ENCODE measurements at regions not wholly inside any gene's neighbourhood (a gene's known extent, or its start where the extent isn't known, plus 50 kb on each side); places are given as distances from the start of the nearest gene placed in this dataset.

DNA sequence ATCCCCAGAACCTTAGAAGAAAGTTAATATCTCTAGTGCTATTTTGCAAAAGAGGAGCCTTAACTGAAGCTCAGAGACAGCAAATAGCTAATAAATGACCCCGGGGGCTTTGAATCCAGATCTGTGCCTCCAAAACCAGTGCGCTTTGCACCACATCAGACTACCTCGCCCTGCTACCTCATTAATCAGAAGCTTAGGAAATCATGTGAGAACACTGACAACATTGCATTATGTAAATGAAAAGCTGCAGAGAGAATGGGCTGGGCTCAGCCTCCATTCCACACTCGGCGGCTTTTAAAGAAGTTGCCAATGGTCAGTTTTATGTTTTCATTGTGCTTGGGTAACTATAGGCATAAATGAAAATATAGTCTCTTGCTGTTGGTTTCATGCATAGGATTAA, 54.0 kb upstream of the STMND1 start:
- no peaks in the 10 kb centered on the region for H3K9me3 ChIP-seq (ENCODE audit: control insufficient read depth, low read depth, low read length)
- H3K4me3 ChIP-seq (ENCODE audit: low read length): no peak overlapping the region
- no peak overlapping the region for H3K9ac ChIP-seq (ENCODE audit: low read length)
- no peaks in the 10 kb centered on the region for H3K27me3 ChIP-seq (ENCODE audit: control insufficient read depth, insufficient read depth, low read length)
- H3K36me3 ChIP-seq (ENCODE audit: control insufficient read depth, low read depth, low read length): no peaks in the 10 kb centered on the region
- peaks cover 7% of the 10 kb centered on the region for H3K4me1 ChIP-seq (ENCODE audit: control insufficient read depth, low read depth, low read length)
- H3K27ac ChIP-seq (ENCODE audit: low read length): no peak overlapping the region

GRCh38 chr6:17045581-17046322, 56.1 kb upstream of the STMND1 start:
- H3K36me3 ChIP-seq (ENCODE audit: control insufficient read depth, low read depth, low read length): no peaks in the 10 kb centered on the region
- H3K9ac ChIP-seq (ENCODE audit: low read length): no peak overlapping the region
- peaks cover 14% of the 10 kb centered on the region for H3K4me1 ChIP-seq (ENCODE audit: control insufficient read depth, low read depth, low read length)
- no peaks in the 10 kb centered on the region for H3K9me3 ChIP-seq (ENCODE audit: control insufficient read depth, low read depth, low read length)
- H3K27me3 ChIP-seq (ENCODE audit: control insufficient read depth, insufficient read depth, low read length): no peaks in the 10 kb centered on the region
- no peak overlapping the region for H3K4me3 ChIP-seq (ENCODE audit: low read length)
- H3K27ac ChIP-seq (ENCODE audit: low read length): no peak overlapping the region

- Histone ChIP-seq H3K9me3 (ENCODE audit: control insufficient read depth, low read depth, low read length) (no peaks in the 10 kb centered on the region), H3K4me3 (ENCODE audit: low read length) (no peak overlapping the region), H3K4me1 (ENCODE audit: control insufficient read depth, low read depth, low read length) (peaks cover 14% of the 10 kb centered on the region), H3K27me3 (ENCODE audit: control insufficient read depth, insufficient read depth, low read length) (no peaks in the 10 kb centered on the region), H3K36me3 (ENCODE audit: control insufficient read depth, low read depth, low read length) (no peaks in the 10 kb centered on the region), H3K27ac (ENCODE audit: low read length) (peak overlapping the region; percentile 56), H3K9ac (ENCODE audit: low read length) (no peak overlapping the region)
Observed at GRCh38 chr6:17043148-17043522, 58.7 kb upstream of the STMND1 start.

DNA sequence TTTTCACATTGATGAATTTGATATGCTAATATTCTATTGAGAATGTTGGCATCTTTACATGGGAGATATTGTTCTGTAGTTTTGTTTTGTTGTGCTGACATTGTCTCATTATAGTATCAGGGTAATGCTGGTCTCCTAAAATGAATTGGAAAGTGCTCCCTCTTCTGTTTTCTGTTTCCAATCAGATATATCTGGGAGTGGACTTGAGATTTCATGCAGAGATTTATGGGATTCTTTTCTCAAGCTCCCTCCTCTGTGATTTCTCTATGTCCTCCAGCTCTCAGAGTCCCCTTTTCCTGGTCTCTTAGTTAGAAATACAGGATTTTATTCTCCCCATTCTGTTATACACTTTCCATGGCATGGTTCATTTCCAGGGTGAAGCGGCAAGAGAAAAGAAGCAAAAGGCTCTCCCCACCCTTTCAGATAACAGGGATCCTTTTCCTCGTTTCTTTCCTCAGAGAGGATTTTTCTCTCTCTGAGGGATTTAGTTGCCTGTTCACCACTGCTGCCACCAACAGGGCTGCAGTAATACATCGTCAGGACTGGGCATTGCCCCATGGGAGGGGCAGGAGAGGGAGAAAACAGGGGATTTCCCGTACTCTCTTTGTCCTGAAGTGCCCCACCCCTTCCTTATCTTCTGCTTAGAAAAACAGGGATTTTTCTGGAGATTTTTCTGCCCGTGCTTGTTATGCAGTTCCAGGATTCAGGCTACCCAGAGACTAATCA, 59.3 kb upstream of the STMND1 start:
- no peaks in the 10 kb centered on the region for H3K36me3 ChIP-seq (ENCODE audit: control insufficient read depth, low read depth, low read length)
- no peaks in the 10 kb centered on the region for H3K9me3 ChIP-seq (ENCODE audit: control insufficient read depth, low read depth, low read length)
- no peak overlapping the region for H3K9ac ChIP-seq (ENCODE audit: low read length)
- H3K27me3 ChIP-seq (ENCODE audit: control insufficient read depth, insufficient read depth, low read length): no peaks in the 10 kb centered on the region
- no peak overlapping the region for H3K4me3 ChIP-seq (ENCODE audit: low read length)
- peaks cover 14% of the 10 kb centered on the region for H3K4me1 ChIP-seq (ENCODE audit: control insufficient read depth, low read depth, low read length)
- peak overlapping the region; percentile 56 for H3K27ac ChIP-seq (ENCODE audit: low read length)

DNA sequence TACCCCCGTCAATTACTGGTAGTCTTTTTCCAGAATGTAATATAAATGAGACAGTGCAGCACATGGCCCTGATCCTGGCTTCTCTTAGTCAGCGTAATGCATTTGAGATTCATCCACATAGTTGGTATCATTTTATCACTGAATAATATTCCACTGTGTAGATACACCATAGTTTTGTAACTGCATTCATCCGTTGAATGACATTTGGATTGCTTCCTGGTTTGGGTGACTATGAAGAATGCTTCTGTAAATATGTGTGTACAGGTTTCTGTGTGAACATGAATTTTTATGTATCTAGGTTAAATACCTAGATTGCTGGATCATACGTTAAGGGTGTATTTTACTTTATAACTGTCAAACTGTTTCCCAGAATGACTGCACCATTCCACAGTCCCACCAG, 62.6 kb upstream of the STMND1 start:
- no peak overlapping the region for H3K9ac ChIP-seq (ENCODE audit: low read length)
- peaks cover 14% of the 10 kb centered on the region for H3K4me1 ChIP-seq (ENCODE audit: control insufficient read depth, low read depth, low read length)
- H3K9me3 ChIP-seq (ENCODE audit: control insufficient read depth, low read depth, low read length): no peaks in the 10 kb centered on the region
- no peak overlapping the region for H3K4me3 ChIP-seq (ENCODE audit: low read length)
- no peaks in the 10 kb centered on the region for H3K27me3 ChIP-seq (ENCODE audit: control insufficient read depth, insufficient read depth, low read length)
- no peak overlapping the region for H3K27ac ChIP-seq (ENCODE audit: low read length)
- H3K36me3 ChIP-seq (ENCODE audit: control insufficient read depth, low read depth, low read length): no peaks in the 10 kb centered on the region

GRCh38 chr6:17038316-17038715, 63.5 kb upstream of the STMND1 start:
- no peaks in the 10 kb centered on the region for H3K9me3 ChIP-seq (ENCODE audit: control insufficient read depth, low read depth, low read length)
- H3K36me3 ChIP-seq (ENCODE audit: control insufficient read depth, low read depth, low read length): no peaks in the 10 kb centered on the region
- no peak overlapping the region for H3K27ac ChIP-seq (ENCODE audit: low read length)
- H3K4me1 ChIP-seq (ENCODE audit: control insufficient read depth, low read depth, low read length): peaks cover 11% of the 10 kb centered on the region
- no peak overlapping the region for H3K9ac ChIP-seq (ENCODE audit: low read length)
- no peak overlapping the region for H3K4me3 ChIP-seq (ENCODE audit: low read length)
- H3K27me3 ChIP-seq (ENCODE audit: control insufficient read depth, insufficient read depth, low read length): no peaks in the 10 kb centered on the region

DNA sequence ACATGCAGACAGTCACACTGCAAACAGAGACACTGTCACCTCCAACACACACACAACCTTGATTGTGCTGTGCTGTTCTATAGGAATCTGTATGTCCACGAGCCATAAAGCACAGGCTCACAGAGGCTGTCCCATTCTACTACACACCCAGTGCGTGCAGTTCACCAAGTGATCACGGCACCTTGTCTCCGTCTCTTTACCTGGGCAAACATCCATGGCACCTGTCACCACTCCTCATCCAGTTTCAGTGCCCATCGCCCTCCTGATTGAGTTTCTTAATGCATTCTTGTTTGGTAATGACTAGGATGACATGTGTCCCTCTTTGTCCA, 65.8 kb upstream of the STMND1 start:
- Histone ChIP-seq H3K9ac (ENCODE audit: low read length) (no peak overlapping the region), H3K4me3 (ENCODE audit: low read length) (no peak overlapping the region), H3K9me3 (ENCODE audit: control insufficient read depth, low read depth, low read length) (no peaks in the 10 kb centered on the region), H3K4me1 (ENCODE audit: control insufficient read depth, low read depth, low read length) (no peaks in the 10 kb centered on the region), H3K27ac (ENCODE audit: low read length) (no peak overlapping the region), H3K27me3 (ENCODE audit: control insufficient read depth, insufficient read depth, low read length) (no peaks in the 10 kb centered on the region), H3K36me3 (ENCODE audit: control insufficient read depth, low read depth, low read length) (no peaks in the 10 kb centered on the region)

GRCh38 chr6:17035257-17036064, 66.4 kb upstream of the STMND1 start:
- H3K27me3 ChIP-seq (ENCODE audit: control insufficient read depth, insufficient read depth, low read length): no peaks in the 10 kb centered on the region
- no peak overlapping the region for H3K4me3 ChIP-seq (ENCODE audit: low read length)
- no peaks in the 10 kb centered on the region for H3K36me3 ChIP-seq (ENCODE audit: control insufficient read depth, low read depth, low read length)
- no peak overlapping the region for H3K27ac ChIP-seq (ENCODE audit: low read length)
- no peak overlapping the region for H3K9ac ChIP-seq (ENCODE audit: low read length)
- H3K9me3 ChIP-seq (ENCODE audit: control insufficient read depth, low read depth, low read length): no peaks in the 10 kb centered on the region
- no peaks in the 10 kb centered on the region for H3K4me1 ChIP-seq (ENCODE audit: control insufficient read depth, low read depth, low read length)

DNA sequence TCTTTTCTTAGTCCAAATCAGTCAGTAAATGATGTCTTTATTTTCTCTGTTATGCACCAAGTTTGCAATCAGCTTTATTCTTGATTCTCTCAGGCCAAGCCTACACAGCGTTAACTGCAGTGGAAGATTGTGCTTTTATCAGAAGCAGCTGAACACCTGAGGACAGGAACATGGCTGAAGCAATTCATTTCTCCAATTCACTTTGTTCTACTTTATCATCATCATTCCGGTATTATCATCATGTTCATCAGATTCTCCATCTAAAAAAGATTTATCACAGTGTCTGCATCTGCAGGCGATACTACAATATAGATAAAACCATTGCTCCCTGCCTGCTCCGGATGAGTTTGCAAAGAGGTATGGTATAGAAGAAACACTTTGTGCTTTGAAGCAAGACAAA, 68.1 kb upstream of the STMND1 start:
- no peak overlapping the region for H3K27ac ChIP-seq (ENCODE audit: low read length)
- no peaks in the 10 kb centered on the region for H3K9me3 ChIP-seq (ENCODE audit: control insufficient read depth, low read depth, low read length)
- no peak overlapping the region for H3K4me3 ChIP-seq (ENCODE audit: low read length)

DNA sequence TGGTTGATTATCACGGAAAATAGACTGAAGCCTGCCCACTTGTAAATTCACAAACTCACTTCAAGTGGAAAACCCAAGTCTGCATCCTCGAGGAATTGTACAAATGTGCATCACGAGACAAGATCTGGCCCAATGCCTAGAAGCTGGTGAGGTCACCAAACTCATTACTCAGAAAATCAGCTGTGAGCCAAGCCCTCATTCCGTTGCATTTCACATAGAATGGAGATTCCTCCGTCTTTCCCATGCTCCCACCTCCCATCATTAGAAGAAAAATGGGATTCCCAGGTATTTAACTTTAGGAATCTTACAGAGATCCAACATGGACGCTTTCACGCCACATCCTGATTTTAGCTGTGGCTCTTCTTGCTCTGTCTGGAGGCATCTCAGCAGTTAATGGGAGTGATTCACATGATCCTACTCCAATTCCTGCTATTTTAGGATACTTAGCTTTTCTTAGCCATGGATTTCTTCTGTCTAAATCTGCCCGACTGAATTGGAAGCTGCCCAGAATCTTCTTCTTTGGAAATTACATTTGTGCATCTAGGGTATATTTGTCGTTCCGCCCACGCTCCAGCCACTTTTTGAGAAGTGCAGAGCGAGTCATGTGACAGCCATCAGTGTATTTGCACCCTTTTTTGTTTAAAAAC, 68.7 kb upstream of the STMND1 start:
- Histone ChIP-seq H3K9ac (ENCODE audit: low read length) (no peak overlapping the region), H3K4me3 (ENCODE audit: low read length) (no peak overlapping the region), H3K36me3 (ENCODE audit: control insufficient read depth, low read depth, low read length) (no peaks in the 10 kb centered on the region), H3K9me3 (ENCODE audit: control insufficient read depth, low read depth, low read length) (no peaks in the 10 kb centered on the region), H3K4me1 (ENCODE audit: control insufficient read depth, low read depth, low read length) (no peaks in the 10 kb centered on the region), H3K27ac (ENCODE audit: low read length) (no peak overlapping the region), H3K27me3 (ENCODE audit: control insufficient read depth, insufficient read depth, low read length) (no peaks in the 10 kb centered on the region)

More for the DNA sequence above, 68.1 kb upstream of the STMND1 start:
- no peak overlapping the region for H3K9ac ChIP-seq (ENCODE audit: low read length)
- no peaks in the 10 kb centered on the region for H3K36me3 ChIP-seq (ENCODE audit: control insufficient read depth, low read depth, low read length)
- no peaks in the 10 kb centered on the region for H3K4me1 ChIP-seq (ENCODE audit: control insufficient read depth, low read depth, low read length)
- H3K27me3 ChIP-seq (ENCODE audit: control insufficient read depth, insufficient read depth, low read length): no peaks in the 10 kb centered on the region

- Histone ChIP-seq H3K4me1 (ENCODE audit: control insufficient read depth, low read depth, low read length) (no peaks in the 10 kb centered on the region), H3K36me3 (ENCODE audit: control insufficient read depth, low read depth, low read length) (no peaks in the 10 kb centered on the region), H3K27ac (ENCODE audit: low read length) (no peak overlapping the region), H3K9ac (ENCODE audit: low read length) (no peak overlapping the region), H3K9me3 (ENCODE audit: control insufficient read depth, low read depth, low read length) (no peaks in the 10 kb centered on the region), H3K4me3 (ENCODE audit: low read length) (no peak overlapping the region), H3K27me3 (ENCODE audit: control insufficient read depth, insufficient read depth, low read length) (no peaks in the 10 kb centered on the region)
Observed at GRCh38 chr6:17032590-17032987, 69.3 kb upstream of the STMND1 start.
